GM21529 (cell line): ENCODE measurements at regions not wholly inside any gene's neighbourhood (a gene's known extent, or its start where the extent isn't known, plus 50 kb on each side); places are given as distances from the start of the nearest gene placed in this dataset.

Source experiments
- ATAC-seq: cut with Tn5 transposase; IDR thresholded peaks from one replicate; pipeline ENCODE4 v1.9.1; 2021; ENCODE audit not compliant: unreplicated experiment

DNA sequence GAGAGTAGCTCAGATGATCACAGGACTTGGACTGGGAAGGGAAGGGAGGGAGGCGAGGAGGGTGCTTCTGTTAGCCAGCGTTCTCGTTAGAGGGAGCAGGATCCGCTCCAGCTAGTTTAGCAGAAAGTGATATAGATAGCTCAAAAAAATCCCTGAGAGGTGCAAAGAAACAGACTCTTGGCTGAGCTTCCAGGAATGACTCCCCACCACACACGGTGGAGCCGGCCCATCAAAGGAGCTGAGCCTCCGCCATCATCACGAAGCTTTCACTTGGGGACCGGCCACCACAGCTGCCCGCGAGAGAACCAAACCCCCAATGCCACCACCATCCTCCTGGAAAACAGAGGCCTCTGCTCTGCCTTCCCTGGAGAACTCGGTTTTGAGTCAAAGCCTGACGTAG, 124.6 kb upstream of the BCL2L14 start:
- no peak for ATAC-seq

DNA sequence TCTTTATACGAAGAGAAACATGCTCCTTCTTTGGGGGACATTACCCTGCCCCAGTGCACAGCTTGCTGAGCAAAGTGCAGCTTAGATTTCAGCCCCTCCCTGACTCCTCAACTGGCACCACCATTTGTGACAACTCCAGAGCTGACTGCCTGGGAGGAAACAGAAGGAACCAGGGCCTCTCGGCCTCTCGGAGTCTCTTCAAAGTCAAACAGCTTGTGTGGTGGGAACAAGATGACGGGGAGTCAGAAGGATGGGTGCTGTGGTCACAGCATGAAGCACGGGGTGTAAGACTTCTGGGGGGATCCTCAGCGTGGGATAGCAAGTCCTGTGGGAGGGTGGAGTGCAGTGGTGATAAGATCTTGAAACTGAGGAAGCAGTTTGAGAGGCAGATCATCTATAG, 123.5 kb upstream of the BCL2L14 start:
- no peak for ATAC-seq

GRCh38 chr12:11949738-11950411, 120.9 kb upstream of the BCL2L14 start:
- ATAC-seq = no peak

DNA sequence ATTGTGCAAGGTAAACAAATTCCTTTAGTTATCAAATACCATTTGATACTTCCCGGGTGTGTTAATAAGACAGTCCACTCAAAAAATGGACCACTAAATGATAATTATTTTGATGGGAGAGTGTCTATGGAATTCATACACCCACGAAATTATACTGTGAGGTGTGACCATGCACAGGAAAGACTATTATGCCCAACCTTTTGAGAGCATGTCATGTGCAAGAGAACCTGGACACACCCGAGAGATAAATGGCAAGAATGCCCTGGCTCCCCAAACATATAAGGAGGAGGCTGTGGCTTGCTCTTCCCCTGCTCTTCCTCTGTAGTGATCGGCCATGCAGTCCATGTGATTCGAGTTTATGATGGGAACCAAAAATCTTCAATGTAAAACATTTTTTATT, 119.5 kb upstream of the BCL2L14 start:
- no peak for ATAC-seq

DNA sequence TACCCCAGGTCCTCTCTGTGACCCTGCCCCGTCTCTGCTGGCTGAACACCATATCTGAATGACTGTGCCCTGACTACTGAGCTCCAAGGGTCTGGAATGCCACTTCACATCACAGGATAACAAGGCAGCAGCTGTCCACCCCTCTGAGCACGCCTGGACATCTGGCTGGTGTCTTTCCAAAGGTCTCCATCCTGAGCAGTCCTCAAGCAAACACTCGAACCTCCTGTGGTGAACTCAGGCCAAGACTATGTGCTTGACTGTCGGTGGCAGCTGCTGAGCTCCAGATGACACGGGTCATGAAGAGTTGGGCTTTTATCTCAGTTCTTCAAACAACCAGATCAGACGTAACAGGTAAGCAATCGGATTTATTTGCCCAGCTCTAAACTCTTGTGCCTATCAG, 117.2 kb upstream of the BCL2L14 start:
- ATAC-seq = no peak

GRCh38 chr12:11954181-11954580, 116.6 kb upstream of the BCL2L14 start:
- ATAC-seq = peak; percentile 73

DNA sequence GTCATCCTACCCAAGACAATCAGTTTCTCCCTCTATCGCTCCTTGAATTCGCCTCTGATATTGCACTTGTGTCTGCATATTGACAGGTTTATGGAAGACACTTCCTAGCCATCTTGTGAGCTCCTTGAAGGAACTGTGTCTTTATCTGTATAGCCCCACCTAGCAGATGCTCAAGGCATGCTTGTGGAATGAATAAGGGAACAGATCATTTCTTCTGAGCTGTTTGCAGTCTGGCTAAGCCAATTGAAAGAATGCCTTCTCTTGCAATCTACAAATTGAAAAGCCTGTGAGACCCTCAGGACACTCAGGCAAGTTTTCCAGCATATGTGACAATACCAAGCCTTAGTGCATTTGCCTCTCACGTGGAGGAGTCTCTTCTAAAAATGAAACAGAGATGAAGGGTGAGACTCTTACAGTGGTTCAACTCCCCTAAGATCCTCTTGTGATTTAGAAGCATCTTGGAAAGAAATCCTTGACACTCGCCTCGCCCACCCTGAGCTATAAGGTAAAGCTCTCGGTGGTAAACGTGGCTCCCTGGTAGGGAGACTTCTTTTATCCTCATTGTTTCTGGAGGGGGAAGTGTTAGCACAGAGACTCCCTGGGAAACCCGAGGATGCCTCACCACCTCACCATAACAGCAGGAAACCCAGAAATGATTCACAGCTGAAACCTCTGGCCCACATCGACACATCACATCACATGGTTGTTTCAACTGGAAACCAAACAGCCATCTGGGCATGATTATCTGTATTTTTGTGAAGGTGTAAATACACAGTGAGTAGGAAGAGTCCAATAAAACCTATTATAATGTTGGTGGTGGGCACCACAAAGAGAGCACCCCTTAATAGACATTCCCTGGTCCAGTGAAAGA, 112.3 kb upstream of the BCL2L14 start:
- ATAC-seq = no peak

DNA sequence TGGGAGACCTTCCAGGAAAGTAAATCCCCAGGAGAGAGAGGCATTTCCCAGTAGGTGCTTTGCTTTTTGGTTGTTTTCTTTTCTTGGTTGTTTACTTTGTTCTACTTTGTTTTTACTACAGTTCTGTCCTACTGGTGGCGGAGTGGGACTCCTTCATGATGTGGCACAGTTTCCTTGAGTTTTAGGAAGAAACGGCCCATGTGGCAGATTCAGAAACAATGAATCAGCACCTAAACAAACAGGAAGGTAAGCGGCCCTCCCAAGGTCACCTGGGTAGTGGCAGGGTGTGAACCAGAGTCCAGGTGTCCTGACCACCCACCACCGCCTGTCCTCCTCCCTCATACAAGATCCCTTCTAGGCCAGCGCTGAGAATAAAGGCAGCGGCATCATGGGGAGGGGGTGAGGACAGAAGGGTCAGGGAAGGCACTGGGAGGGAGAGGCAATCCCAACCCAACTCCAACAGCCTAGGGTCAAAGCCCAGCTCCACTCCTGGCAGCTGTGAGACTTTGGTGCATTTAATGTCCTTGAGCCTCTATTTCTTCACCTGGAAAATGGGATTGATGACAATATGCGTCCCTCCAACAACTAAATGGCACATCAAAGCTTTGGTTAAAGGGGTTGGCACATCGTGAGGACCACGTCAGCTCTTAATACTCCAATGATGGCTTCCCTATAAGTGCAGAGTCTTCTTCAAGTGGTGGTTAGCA, 111.5 kb upstream of the BCL2L14 start:
- no peak for ATAC-seq

- ATAC-seq = no peak
Measured at GRCh38 chr12:11960646-11961045, 110.1 kb upstream of the BCL2L14 start.

GRCh38 chr12:11961686-11962085, 109.1 kb upstream of the BCL2L14 start:
- no peak for ATAC-seq

DNA sequence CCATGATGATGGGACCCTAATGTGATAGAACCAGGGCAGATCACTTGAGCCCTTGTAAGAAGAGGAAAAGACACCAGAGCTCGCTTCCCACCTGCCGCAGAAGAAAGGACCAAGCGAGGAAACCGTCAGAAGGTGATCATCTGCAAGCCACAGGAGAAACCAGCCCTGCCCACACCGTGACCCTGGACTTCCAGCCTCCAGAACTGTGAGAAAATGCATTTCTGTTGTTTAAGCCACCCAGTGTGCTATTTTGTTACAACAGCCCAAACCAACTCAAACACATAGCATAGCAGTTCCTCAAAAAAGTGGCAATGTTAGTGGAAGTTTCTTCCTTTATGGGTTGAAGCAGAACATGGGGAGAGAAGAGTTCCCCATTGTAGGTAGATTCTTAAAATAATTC, 107.9 kb upstream of the BCL2L14 start:
- ATAC-seq = no peak

- ATAC-seq = no peak
Measured at GRCh38 chr12:11963841-11964471, 106.8 kb upstream of the BCL2L14 start.

- ATAC-seq = no peak
Measured at GRCh38 chr12:11965258-11965910, 105.4 kb upstream of the BCL2L14 start.

DNA sequence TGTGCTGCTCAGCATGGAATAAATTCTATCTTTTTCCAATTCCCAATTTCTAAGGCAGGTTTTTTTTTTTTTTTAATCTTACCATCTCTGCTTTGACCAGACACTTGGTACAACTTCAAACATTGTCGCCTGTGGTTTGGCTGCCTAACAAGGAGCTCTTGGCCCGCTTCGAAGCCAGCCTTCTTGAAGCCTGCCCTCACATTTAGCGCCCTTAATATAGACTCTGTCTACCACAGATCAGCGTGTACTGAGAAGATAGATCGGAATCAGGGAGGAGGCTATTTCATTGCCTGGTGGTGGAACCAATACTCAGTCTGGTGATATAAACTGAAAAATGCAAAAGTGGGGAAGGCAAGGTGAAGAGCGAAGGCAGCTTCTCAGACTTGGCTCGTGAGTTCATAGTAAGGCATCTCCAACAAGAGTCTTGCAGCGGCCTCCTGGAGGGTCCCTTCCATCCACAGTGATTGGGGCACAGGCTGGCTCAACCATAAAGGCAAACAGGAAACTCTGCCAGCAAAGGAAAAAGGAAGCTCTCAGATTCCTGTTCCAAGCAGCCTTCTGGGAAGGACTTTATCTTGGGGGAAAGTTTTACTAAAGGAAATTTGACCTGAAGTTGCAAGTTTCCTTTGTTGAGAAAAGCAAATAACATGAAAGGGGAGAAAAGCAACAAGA, 103.2 kb upstream of the BCL2L14 start:
- ATAC-seq = no peak

GRCh38 chr12:11968048-11968383, 102.7 kb upstream of the BCL2L14 start:
- ATAC-seq = no peak

DNA sequence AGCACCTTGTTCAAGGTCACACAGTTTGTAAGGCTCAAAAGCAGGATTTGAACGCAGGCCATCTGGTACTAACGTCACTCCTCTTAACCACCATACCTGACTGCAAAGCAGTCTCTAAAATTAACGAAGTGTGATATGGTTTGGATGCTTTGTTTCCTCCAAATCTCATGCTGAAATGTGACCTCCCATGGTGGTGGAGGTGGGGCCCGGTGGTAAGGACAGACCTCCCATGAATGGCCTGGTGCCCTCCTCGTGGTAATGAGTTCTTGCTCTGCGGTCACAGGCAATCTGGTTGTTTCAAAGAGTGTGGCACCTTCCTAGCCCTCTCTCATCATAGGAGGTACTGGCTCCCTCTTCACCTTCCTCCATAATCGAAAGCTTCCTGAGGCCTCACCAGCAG, 102.2 kb upstream of the BCL2L14 start:
- no peak for ATAC-seq

- ATAC-seq = peak; percentile 96
Measured at GRCh38 chr12:11969437-11970154, 101.1 kb upstream of the BCL2L14 start.

DNA sequence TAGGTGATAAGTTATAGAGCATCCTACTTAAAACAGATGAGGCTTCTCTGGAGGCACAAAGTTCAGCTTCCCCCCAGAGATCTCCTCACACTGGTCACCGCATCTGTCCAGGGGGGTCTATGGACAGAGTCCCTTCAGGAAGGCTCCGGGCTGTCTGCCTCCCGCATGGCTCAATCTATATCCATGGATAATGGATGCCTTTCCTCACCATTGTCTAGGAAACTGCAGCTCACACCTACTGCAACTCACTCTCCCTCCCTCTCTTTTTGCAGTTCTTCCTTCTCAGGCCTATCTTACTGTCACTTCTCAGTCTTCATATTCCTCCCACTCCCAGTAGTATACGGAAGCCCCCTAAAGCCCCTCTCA, 100.6 kb upstream of the BCL2L14 start:
- ATAC-seq = no peak

DNA sequence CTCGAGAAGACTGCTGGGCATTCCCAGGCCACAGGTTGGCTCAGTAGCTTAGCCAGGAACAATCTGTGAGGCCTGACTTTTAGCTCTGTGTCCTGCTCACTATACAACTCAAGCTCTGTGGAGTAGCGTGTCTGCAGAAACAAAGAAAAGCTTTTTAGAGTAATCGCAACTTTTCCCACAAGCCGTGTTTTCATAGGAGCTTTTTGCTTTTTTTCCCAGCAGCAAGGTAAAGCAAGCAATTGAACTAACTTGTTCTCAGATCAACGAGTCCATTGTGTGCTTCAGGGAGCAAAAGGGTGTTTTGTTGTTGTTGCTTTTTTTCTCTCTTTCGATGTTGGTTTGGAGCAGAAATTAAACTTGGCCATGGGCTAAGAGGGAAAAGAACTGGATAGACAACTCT, 97.3 kb upstream of the BCL2L14 start:
- ATAC-seq = no peak

GRCh38 chr12:11976005-11976404, 94.7 kb upstream of the BCL2L14 start:
- no peak for ATAC-seq
